Retinal pigment epithelial cell (primary cell): ENCODE measurements at regions not wholly inside any gene's neighbourhood (a gene's known extent, or its start where the extent isn't known, plus 50 kb on each side); places are given as distances from the start of the nearest gene placed in this dataset.

Experiments
- DNase-seq: peaks from one replicate; pipeline ENCODE4 v3.0.0-alpha.2; 2010; ENCODE audit warnings: low read depth
- H3K4me3 ChIP-seq: 2 replicates; pipeline ENCODE4 v1.5.1; 2011; ENCODE audit warnings: mild to moderate bottlenecking, low read length, control low read depth, moderate library complexity
- TF ChIP-seq, protein P1 (sequence below): conservative IDR thresholded peaks from 2 replicates; pipeline ENCODE4 v1.5.1; 2011; ENCODE audit warnings: low read depth, low read length, control low read depth, inconsistent platforms

DNA sequence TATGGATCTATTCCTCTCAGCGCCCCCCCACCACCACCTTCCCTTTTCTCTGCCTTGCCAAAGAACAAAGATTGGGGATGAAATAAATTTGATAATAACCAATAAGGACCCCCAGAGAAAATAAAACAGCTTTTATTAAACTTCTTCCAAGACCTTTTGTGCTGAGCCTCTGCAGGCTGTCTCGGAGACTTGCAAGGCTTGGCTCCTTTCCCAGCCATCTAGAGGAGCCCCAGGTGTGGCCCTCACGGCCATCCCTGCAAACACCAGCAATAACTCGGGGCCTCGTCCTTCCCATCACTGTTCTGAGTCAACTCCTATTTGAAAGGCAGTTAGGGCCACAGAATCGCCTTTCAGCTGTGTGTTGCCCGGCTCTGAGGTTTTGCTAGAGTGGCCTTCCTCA, 51.2 kb upstream of the LMO1 start:
- no peak overlapping the region for H3K4me3 ChIP-seq
- TF ChIP-seq, protein P1, sequence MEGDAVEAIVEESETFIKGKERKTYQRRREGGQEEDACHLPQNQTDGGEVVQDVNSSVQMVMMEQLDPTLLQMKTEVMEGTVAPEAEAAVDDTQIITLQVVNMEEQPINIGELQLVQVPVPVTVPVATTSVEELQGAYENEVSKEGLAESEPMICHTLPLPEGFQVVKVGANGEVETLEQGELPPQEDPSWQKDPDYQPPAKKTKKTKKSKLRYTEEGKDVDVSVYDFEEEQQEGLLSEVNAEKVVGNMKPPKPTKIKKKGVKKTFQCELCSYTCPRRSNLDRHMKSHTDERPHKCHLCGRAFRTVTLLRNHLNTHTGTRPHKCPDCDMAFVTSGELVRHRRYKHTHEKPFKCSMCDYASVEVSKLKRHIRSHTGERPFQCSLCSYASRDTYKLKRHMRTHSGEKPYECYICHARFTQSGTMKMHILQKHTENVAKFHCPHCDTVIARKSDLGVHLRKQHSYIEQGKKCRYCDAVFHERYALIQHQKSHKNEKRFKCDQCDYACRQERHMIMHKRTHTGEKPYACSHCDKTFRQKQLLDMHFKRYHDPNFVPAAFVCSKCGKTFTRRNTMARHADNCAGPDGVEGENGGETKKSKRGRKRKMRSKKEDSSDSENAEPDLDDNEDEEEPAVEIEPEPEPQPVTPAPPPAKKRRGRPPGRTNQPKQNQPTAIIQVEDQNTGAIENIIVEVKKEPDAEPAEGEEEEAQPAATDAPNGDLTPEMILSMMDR, result no peak
- DNase-seq, result no peak

GRCh38 chr11:8313504-8314090, 49.9 kb upstream of the LMO1 start:
- H3K4me3 ChIP-seq, result no peak overlapping the region
- TF ChIP-seq, protein P1, result no peak
- no peak for DNase-seq
